Endothelial cell of umbilical vein (primary cell): ENCODE measurements at regions not wholly inside any gene's neighbourhood (a gene's known extent, or its start where the extent isn't known, plus 50 kb on each side); places are given as distances from the start of the nearest gene placed in this dataset.

Experiments
- BruUV-seq: library from RNA; stranded (reverse); fragments of 400-500 nt; replicated peaks from 2 replicates; lab custom pipeline; 2021; lab: Mats Ljungman, UMichigan
- CTCF ChIA-PET: fragments of 300-600, 350-600 bp; sonication (Branson Sonifier 250); formaldehyde crosslinking; loops from one replicate; lab custom pipeline; 2021; ENCODE audit warnings: antibody characterized with exemption, inconsistent platforms; lab: Charles Lee
- POLR2A ChIA-PET: fragments of 300-600, 350-600 bp; sonication (Branson Sonifier 250); formaldehyde crosslinking; loops from one replicate; lab custom pipeline; 2021; ENCODE audit warnings: antibody characterized with exemption, inconsistent platforms; lab: Charles Lee
- DNase-seq: peaks from one replicate; pipeline ENCODE4 v3.0.0-alpha.2; 2011; ENCODE audit warnings: low read depth, low spot score
- FAIRE-seq: peaks from 2 replicates; lab custom pipeline; 2011; peaks lifted over from hg19 to GRCh38; lab: Jason Lieb, UNC
- H2AFZ ChIP-seq: 2 replicates; pipeline ENCODE4 v1.6.0; 2012; ENCODE audit warnings: low read depth, low read length, control low read depth, inconsistent platforms
- H3K27ac ChIP-seq: 2 replicates; pipeline ENCODE4 v1.5.1; 2011; ENCODE audit warnings: low read depth, mild to moderate bottlenecking, control low read depth, low read length, moderate library complexity; ENCODE audit not compliant: insufficient read depth
- H3K27me3 ChIP-seq, 2 experiments: 2 replicates each; pipeline versions ENCODE4 v1.6.0 to v1.6.1; 2011; ENCODE audit warnings: low read length in 2 of 2, mixed read lengths in 1 of 2; ENCODE audit not compliant: control insufficient read depth in 2 of 2, insufficient read depth in 2 of 2
- H3K36me3 ChIP-seq, 2 experiments: 2 replicates in 1 of 2; 3 replicates in 1 of 2; pipeline ENCODE4 v1.5.1; 2011; ENCODE audit warnings: low read length in 2 of 2, mild to moderate bottlenecking in 1 of 2, moderate library complexity in 1 of 2; ENCODE audit not compliant: control insufficient read depth in 2 of 2, insufficient read depth in 2 of 2; ENCODE audit errors: extremely low read depth in 1 of 2
- H3K4me1 ChIP-seq: 3 replicates; pipeline ENCODE4 v1.5.1; 2011; ENCODE audit warnings: mild to moderate bottlenecking, low read length; ENCODE audit not compliant: control insufficient read depth, insufficient read depth; ENCODE audit errors: extremely low read depth
- H3K4me2 ChIP-seq: 2 replicates; pipeline ENCODE4 v1.6.1; 2011; ENCODE audit warnings: low read length, control low read depth, mixed read lengths; ENCODE audit not compliant: insufficient read depth
- H3K4me3 ChIP-seq, 3 experiments: fragments of 200-600 bp in 1 of 3; sonication (generic), shearing (Covaris generic) in 1 of 3; replicated peaks in 1 of 3; 2 replicates each; pipeline ENCODE4 v1.5.1; 2011 to 2016; ENCODE audit warnings: control low read depth in 3 of 3, low read length in 3 of 3, mild to moderate bottlenecking in 2 of 3, inconsistent platforms in 1 of 3, low read depth in 1 of 3, moderate library complexity in 1 of 3; ENCODE audit not compliant: insufficient read depth in 1 of 3
- H3K79me2 ChIP-seq: 2 replicates; pipeline ENCODE4 v1.6.0; 2012; ENCODE audit warnings: low read length, inconsistent platforms; ENCODE audit not compliant: control insufficient read depth, insufficient read depth
- H3K9ac ChIP-seq: replicated peaks from 2 replicates; pipeline ENCODE3; 2011; ENCODE audit warnings: low read length, control low read depth; ENCODE audit not compliant: insufficient read depth; ENCODE audit errors: extremely low read depth
- H3K9me1 ChIP-seq: replicated peaks from 3 replicates; pipeline ENCODE4 v1.6.0; 2011; ENCODE audit warnings: mild to moderate bottlenecking, low read length; ENCODE audit not compliant: control insufficient read depth, insufficient read depth; ENCODE audit errors: extremely low read depth
- H3K9me3 ChIP-seq: replicated peaks from 2 replicates; pipeline ENCODE4 v1.5.1; 2012; ENCODE audit warnings: low read length, inconsistent platforms; ENCODE audit not compliant: control insufficient read depth, insufficient read depth
- H4K20me1 ChIP-seq: replicated peaks from 2 replicates; pipeline ENCODE3; 2011; ENCODE audit warnings: mild to moderate bottlenecking, low read length; ENCODE audit not compliant: control insufficient read depth, insufficient read depth; ENCODE audit errors: extremely low read depth
- EZH2 ChIP-seq: IDR thresholded peaks from 2 replicates; pipeline ENCODE4 v1.6.1; 2012; ENCODE audit warnings: borderline replicate concordance, low read depth, mild to moderate bottlenecking, moderate library complexity, low read length, inconsistent platforms; ENCODE audit not compliant: severe bottlenecking
- FOS ChIP-seq: IDR thresholded peaks from 2 replicates; pipeline ENCODE4 v1.6.1; 2011; ENCODE audit warnings: mild to moderate bottlenecking, low read length, moderate library complexity, borderline replicate concordance; ENCODE audit not compliant: insufficient read depth
- GATA2 ChIP-seq: IDR thresholded peaks from 2 replicates; pipeline ENCODE4 v1.7.0; 2011; ENCODE audit warnings: low read depth, mild to moderate bottlenecking, moderate library complexity, mixed read lengths, low read length; ENCODE audit not compliant: insufficient read length, insufficient read depth
- JUN ChIP-seq: IDR thresholded peaks from 2 replicates; pipeline ENCODE4 v1.6.1; 2011; ENCODE audit warnings: borderline replicate concordance, low read depth; ENCODE audit not compliant: insufficient read length, insufficient read depth
- MYC ChIP-seq: IDR thresholded peaks from one replicate; pipeline ENCODE4 v1.6.1; 2011; ENCODE audit warnings: mild to moderate bottlenecking, low read depth, low read length
- POLR2A ChIP-seq: IDR thresholded peaks from 2 replicates; pipeline ENCODE4 v1.6.1; 2012; ENCODE audit warnings: low read depth, mild to moderate bottlenecking, control low read depth, low read length
- POLR2AphosphoS5 ChIP-seq: IDR thresholded peaks from 2 replicates; pipeline ENCODE4 v1.6.1; 2012; ENCODE audit warnings: low read depth, mild to moderate bottlenecking, control low read depth, low read length, moderate library complexity; ENCODE audit not compliant: insufficient read depth
- dilution Hi-C: fragments of 300-500 bp; cut with MboI; formaldehyde crosslinking; loops from one replicate; pipeline ENCODE4 v1.15.0; 2019; ENCODE audit warnings: low sequenced_read_pairs; ENCODE audit not compliant: extremely low pct_ligation_motif_present
- intact Hi-C: fragments of 100-400 bp; cut with micrococcal nuclease; formaldehyde crosslinking; loops from one replicate; pipeline ENCODE4 v1.10.0; 2022
- TF ChIP-seq, protein P1 (sequence below), 2 donors: IDR thresholded peaks; 1 replicate in 1 of 2; 2 replicates in 1 of 2; pipeline ENCODE4 v1.5.1; 2011; ENCODE audit warnings: low read length in 2 of 2, mild to moderate bottlenecking in 2 of 2, moderate library complexity in 2 of 2, control low read depth in 1 of 2, inconsistent platforms in 1 of 2, low read depth in 1 of 2; ENCODE audit not compliant: insufficient read depth in 1 of 2; ENCODE audit errors: extremely low read depth in 1 of 2
- TF ChIP-seq, protein P2 (sequence below): IDR thresholded peaks from 2 replicates; pipeline ENCODE4 v1.6.1; 2011; ENCODE audit not compliant: insufficient read depth, insufficient read length

- TF ChIP-seq GATA2 (no peak), EZH2 (no peak), JUN (no peak), POLR2AphosphoS5 (no peak)
- TF ChIP-seq, protein P1, sequence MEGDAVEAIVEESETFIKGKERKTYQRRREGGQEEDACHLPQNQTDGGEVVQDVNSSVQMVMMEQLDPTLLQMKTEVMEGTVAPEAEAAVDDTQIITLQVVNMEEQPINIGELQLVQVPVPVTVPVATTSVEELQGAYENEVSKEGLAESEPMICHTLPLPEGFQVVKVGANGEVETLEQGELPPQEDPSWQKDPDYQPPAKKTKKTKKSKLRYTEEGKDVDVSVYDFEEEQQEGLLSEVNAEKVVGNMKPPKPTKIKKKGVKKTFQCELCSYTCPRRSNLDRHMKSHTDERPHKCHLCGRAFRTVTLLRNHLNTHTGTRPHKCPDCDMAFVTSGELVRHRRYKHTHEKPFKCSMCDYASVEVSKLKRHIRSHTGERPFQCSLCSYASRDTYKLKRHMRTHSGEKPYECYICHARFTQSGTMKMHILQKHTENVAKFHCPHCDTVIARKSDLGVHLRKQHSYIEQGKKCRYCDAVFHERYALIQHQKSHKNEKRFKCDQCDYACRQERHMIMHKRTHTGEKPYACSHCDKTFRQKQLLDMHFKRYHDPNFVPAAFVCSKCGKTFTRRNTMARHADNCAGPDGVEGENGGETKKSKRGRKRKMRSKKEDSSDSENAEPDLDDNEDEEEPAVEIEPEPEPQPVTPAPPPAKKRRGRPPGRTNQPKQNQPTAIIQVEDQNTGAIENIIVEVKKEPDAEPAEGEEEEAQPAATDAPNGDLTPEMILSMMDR (IDR thresholded peaks at IDR 0.05; ENCODE audit: extremely low read depth in 1 of 2, insufficient read depth in 1 of 2, low read depth in 1 of 2, low read length in 2 of 2): no peak
- ChIA-PET POLR2A (no interaction called here), CTCF (no interaction called here)
- no peaks in the 10 kb centered on the region for H4K20me1 ChIP-seq
- no peaks in the 10 kb centered on the region for H3K9me3 ChIP-seq
- H3K36me3 ChIP-seq: no peaks in the 10 kb centered on the region
- no peak overlapping the region for H2AFZ ChIP-seq
- no peak overlapping the region for H3K27ac ChIP-seq
- DNase-seq (no peak), FAIRE-seq (no peak)
- H3K27me3 ChIP-seq: peaks cover 0 to 2% of the 10 kb centered on the region in 2 experiments
- H3K4me3 ChIP-seq: no peak overlapping the region
- H3K4me1 ChIP-seq: no peaks in the 10 kb centered on the region
- no peaks in the 10 kb centered on the region for H3K9me1 ChIP-seq
- BruUV-seq: no TSS peak
- intact Hi-C loops: no loop called here
- H3K79me2 ChIP-seq: no peaks in the 10 kb centered on the region
- no peak overlapping the region for H3K4me2 ChIP-seq
- no peak overlapping the region for H3K9ac ChIP-seq
- dilution Hi-C loops: no loop called here
Observed at GRCh38 chrX:43580621-43581020, 75.5 kb upstream of the MAOA start.

DNA sequence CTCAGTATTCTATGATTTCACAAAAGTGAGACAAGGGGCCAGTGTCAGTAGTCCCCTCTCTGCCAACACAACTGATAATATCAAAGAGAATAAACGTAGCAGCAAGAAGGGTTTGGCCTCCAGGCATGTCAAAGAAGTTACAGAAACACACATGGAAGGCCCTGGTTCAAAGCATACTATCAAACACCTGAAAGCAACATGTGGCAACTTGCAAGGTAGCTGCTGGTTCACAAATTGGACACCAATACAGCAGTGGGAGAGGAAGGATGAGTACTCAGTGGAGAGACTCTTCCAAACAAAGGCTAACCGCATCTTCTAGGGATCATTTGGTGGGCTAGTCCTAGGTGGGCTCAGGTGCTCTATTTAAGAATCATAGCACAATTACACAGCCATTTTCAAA, 74.9 kb upstream of the MAOA start:
- H3K9me3 ChIP-seq: no peaks in the 10 kb centered on the region
- intact Hi-C loops (no loop called here), dilution Hi-C loops (no loop called here)
- no peak overlapping the region for H3K4me2 ChIP-seq
- no peaks in the 10 kb centered on the region for H4K20me1 ChIP-seq
- H3K4me3 ChIP-seq: no peak overlapping the region
- no peaks in the 10 kb centered on the region for H3K4me1 ChIP-seq
- no peak overlapping the region for H3K27ac ChIP-seq
- DNase-seq (no peak), FAIRE-seq (no peak)
- H3K36me3 ChIP-seq: no peaks in the 10 kb centered on the region
- H3K9ac ChIP-seq: no peak overlapping the region
- CTCF ChIA-PET: no interaction called here
- no peak for TF ChIP-seq MYC
- TF ChIP-seq, protein P1 (IDR thresholded peaks at IDR 0.05; ENCODE audit: extremely low read depth in 1 of 2, insufficient read depth in 1 of 2, low read depth in 1 of 2, low read length in 2 of 2): no peak
- no peak for TF ChIP-seq GATA2
- no peak for TF ChIP-seq JUN
- TF ChIP-seq, protein P2, sequence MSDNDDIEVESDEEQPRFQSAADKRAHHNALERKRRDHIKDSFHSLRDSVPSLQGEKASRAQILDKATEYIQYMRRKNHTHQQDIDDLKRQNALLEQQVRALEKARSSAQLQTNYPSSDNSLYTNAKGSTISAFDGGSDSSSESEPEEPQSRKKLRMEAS: no peak
- no peak for TF ChIP-seq EZH2
- no peak for TF ChIP-seq POLR2AphosphoS5
- TF ChIP-seq POLR2A: no peak
- no peak for TF ChIP-seq FOS
- H2AFZ ChIP-seq: no peak overlapping the region
- POLR2A ChIA-PET: no interaction called here
- H3K9me1 ChIP-seq: no peaks in the 10 kb centered on the region
- no TSS peak for BruUV-seq
- H3K27me3 ChIP-seq: peaks cover 0 to 2% of the 10 kb centered on the region in 2 experiments
- H3K79me2 ChIP-seq: no peaks in the 10 kb centered on the region
